RPMI7951 (cell line): ENCODE measurements at regions not wholly inside any gene's neighbourhood (a gene's known extent, or its start where the extent isn't known, plus 50 kb on each side); places are given as distances from the start of the nearest gene placed in this dataset.

Experiments used
- DNase-seq: peaks from one replicate; pipeline ENCODE4 v3.0.0-alpha.2; 2012; ENCODE audit warnings: low read depth

DNA sequence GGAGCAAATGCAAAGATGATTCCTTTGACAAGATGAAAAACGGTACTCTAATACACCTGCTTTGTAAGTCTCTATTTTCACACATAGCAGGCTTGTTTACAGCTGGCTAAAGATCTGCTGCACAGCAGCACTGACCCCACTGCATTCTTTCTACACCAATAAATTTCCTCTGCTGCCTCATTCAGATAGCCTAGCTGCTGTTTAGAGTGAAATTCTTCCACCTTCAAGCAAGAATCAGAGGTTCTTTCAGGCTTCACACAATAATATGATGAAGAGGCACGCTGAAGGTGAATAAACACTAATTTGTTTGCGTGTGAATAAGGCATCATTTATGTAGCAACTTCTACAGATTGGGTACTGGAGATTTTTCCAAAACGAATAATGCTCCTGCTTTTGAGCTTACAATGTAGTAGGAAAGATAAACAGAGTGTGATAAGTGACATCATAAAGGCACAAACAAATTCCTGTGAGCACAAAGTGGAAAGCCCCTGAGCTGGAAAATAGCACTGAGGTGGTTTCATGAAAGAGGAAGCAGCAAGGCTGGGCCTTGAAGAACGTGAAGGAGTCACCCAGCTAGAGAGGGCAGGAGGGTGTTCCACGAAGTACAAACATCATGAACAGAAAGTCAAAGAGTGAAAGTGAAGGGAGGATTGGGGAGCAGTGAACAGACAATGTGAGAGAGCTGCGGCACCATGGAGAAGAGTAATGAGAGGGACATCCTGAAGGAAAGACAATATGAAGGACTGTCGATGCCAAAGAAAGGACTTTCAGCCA lies 543.4 kb downstream of the CD83 start:
- DNase-seq = no peak

DNA sequence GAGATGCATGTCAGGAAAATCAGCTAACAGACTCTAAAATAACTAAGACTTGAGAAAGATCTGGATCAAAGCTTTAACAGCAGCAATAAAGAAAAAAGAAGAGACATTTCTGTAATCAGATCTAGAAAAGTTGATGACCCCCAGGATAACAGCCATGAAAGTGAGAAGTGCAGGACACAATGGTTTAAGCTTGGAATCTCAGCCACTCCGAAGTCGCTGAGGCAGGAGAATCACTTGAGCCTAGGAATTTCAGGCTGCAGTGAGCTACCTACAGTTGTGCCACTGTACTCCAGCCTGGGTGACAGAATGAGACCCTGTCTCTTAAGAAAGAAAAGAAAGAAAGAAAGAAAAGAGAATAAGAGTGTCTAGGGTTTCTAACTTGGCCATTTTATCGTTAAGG lies 544.1 kb downstream of the CD83 start:
- DNase-seq = no peak

DNA sequence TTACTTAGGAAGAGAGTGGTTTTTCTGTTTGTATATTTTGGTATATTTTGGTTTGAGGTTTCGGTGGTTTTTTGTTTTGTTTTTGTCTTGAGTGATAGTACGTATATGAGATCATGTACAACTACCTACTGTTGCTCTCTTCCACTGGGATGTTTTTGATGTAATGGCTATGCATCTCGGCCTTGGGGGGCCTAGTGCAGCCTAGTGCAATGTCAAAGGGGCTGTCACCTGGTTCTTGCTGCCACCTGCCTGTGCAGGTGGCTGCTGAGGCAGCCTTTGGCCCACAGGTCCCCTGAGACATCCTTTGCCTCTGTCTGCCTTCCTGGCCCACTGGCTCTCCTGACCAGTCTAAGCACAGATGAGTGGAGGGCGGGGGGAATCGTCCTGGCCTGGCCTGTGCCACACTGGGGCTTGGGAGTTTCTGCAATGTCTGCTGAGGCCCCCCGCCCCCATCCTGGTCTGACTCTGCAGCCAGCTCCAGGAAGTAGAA lies 546.6 kb downstream of the CD83 start:
- peak; percentile 33 for DNase-seq

DNA sequence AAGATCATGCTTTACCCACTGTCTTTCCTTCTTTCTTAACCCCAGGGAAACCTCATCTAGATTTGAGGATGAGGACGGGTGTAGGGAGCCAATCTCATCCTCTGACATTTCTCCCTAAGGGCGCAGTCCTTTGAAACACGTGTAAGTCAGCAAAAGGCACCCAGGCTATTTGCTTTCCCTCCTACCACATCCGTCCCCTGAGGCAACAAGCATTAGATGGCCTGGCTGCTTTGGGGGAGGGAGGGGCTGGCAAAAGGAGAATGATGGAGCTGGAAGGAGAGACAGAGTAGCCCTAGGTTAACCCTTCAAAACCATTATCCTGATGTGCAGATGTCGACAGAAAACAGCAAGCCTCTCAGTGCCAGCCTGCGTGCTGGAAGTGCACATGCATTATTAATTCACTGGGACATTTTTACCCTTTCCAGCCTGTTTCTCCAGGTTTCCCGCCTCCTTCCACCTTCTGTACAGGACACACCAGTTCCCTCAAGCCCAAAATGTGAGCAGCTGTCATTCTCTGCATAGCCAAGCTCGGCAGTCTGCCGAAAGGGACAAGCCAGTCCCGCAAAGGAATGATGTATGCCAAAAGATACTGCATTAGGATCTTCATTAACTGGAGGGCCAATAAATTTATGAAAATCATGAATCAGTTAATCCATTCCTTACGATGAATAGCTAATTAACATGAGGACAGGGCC lies 547.2 kb downstream of the CD83 start:
- DNase-seq = peak; percentile 93

DNA sequence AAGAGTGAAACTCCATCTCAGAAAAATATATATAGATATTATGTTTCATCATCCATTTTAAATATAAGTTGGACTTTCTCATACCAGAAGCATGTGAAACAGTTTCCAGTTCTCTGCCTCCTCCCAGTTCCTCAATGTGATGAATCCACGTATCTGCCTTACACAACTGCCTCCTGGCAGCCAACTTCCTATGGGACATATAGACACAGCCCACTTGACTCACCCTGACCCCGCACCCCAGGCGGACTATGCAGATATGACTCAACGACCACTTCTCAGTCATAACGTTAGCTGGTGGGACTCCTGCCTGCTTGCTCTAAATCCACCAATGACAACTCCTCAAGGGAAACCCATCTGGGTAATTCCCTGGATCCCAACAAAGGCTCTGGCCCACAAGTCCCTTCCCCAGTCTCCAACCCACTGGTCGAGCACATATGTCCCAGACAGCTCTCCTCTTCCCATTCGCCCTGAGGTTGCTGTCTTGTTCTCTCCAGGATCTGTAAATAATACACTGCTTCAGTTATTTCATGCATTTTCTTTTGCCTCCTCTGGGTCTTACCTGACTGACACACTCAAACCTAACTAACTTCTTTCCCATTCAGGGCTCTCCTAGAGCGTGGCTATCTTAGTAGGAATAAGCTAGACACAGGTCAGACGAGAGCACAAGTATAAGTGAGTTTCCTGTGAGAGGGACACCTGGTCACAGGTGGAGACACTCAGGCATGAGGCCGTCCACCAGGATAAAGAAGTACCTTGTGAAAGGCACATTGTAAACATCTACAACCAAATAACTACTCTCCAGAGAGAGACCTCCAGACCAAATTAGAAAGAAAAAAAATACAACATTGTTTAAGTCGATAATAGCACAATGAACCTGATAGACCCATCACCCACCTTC lies 548.5 kb downstream of the CD83 start:
- DNase-seq = peak; percentile 96

DNA sequence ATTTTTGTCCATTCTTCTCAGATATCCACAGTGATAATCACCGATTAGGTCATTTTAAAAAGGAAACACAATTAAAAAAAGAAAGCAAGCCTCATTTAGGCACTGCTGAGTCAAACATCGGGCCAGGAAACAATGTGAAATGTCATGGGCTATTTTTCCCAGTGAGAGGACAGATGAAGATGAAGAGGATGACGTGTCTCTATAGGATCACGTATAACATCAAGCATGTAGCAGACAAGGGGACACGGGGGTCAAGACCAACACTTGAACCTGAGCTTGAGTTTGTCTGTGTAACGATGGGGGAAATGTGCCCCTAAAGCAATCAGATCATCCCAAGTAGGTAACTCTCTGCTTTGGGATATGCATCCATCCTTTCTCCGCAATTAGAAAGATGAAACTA lies 553.2 kb downstream of the CD83 start:
- DNase-seq = no peak

DNA sequence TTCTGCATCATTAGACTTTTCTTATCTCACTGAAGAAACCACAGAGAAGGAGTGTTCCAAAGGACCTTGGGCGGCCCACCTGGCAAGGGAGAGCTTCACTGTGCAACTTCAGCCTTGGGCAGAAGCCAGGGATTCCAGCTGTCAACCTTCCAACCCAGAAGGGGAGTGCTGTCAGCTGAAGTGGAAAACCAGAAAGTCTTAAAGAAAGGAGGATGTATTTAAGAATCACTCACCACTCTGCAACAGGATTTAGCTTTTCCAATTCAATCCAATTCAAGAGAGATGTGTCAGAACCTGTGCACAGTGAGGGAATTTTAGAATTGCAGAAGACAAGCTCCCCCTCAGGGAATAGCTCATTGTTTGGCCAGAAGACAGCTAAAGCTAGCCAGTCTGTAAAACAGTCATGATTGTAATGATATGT lies 553.7 kb downstream of the CD83 start:
- peak; percentile 85 for DNase-seq

DNA sequence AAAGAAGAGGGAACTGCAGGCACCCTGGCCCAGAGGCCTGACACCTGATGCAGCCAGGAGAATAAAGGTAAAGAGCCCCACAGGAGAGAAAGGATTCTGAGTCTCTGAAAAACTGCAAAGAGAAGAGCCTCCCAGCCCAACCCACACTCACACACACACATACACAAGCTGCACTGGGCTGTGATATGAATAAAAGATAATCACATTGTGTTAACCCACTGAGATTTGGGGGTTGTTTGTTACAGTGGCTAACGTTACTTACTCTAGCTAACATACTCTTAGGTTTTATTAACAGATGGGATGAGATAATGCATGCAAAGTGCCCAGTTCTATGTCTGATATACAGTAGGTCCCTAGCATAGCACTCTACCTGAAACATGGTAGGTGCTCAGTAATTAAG lies 554.4 kb downstream of the CD83 start:
- no peak for DNase-seq

DNA sequence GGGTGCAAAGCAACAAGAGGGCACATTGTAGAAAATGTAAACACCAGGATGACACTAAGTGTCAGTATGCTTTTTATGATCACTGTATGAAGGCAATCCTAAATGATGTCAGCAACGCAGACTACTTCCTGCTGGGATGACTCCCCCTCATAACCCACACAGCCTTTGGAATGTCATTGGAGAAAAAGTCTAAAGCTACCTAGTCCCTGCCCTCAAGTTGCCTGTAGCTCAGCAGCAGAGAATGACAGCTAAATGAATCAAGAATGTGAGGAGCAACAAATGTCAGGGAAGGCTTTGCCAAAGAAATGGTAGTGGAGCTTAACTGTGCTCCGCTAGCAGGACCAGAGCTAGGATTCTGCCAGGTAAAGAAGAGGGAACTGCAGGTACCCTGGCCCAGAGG lies 555.6 kb downstream of the CD83 start:
- DNase-seq = peak; percentile 46

DNA sequence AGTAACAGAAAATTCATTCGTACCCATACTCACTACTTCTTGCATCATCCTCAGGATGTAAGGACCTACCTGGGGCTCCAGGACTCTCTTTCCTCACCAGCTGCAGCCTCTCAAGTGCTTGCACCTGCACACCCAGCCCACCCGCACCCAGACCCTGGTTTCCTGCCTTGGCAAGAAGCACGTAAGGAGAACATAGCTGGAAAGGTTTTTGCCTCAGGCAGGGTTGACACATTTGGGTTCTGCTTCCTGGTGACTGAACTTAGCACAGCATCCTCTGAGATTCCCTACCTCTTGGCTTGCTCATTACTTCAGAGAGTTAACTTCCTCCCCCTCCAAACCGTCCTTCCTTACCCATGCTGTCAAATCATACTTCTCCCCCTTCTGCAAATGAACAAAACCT lies 556.9 kb downstream of the CD83 start:
- DNase-seq = peak; percentile 25

DNA sequence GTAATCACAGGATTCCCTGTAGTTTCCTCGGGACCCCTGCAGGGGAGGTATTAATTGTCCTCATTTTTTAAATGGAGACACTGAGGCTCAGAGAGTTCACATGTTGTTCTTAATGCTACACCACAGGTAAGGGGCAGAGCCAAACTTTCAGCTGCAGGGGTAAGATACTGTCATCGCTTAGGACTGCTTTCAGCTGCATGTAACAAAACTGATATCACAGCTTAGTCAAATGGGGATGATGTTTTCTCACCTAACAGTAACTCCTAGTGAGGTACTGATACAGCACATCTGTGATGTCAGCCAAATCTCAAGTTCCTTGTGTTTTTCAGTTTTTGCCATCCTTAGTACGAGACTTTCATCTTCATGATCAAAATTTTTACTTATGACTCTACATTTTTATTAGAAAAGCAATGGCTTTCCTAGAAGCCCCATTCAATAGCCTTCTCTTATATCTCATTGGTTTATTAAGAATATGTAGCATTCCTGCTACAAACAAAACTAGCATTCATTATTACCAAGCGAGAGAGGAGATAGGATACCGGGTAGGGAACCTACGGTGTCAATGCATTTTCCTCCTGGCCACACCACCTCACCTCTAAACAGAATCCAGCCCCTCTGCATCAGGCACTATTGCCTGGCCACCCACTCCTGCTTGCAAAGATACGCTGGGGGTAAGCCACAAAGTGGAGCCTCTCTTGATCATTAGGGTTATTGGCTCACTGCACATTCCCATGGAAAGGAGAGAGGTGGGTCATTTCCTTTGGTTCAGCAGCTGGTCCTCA lies 557.5 kb downstream of the CD83 start:
- no peak for DNase-seq

DNA sequence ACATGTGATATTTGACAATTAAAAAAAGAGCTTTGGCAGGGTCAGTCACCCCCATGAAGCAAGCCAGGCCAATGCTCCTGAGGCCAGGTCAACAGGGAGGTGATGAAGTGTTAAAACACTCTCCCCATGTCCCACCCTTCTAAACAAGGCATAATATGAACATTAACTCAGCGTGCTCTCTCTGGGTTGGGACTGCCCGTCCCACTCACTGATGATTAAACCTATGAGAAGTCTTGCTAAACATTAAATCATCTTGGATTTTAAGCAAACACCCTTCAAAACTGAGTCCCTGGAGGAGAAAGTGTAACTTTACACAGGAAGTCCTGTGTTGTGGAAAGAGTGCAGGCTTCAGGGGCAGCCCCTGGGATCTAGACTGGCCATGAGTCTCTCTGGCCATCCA lies 558.5 kb downstream of the CD83 start:
- DNase-seq = no peak

DNA sequence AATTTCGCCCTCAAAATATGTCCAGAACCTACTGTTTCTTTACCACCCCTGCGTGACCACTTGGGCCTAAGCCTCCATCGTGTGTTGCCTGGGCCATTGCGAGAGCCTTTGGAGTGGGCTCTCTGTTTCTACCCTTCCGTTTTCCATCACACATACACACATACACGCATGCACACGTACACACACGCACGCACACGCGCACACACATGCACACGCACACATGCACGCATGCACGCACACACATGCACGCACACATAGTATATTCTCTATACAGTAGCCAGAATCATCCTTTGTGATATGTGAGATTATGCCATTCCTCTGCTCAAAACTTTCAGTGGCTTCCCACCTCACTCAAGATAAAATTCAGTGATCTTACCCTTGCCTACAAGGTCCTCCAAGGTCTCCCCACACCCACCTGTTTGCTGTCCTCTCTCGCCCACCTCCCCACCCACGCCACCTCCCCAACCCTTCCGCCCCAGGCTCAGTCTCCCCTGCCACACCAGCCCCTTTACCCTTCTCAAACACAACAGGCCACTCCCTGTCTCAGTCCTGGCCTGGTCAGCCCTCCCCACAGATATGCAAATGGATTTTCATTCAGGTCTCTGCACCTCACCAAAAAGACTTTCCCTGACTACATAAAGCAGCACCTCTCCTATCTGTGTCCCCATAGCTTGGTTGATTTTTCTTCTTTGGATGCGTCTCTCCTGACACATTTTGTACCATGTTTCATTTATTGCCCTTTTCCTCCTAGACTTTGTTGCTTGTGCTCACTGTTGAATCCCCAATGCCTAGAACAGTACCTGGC lies 559.6 kb downstream of the CD83 start:
- no peak for DNase-seq

DNA sequence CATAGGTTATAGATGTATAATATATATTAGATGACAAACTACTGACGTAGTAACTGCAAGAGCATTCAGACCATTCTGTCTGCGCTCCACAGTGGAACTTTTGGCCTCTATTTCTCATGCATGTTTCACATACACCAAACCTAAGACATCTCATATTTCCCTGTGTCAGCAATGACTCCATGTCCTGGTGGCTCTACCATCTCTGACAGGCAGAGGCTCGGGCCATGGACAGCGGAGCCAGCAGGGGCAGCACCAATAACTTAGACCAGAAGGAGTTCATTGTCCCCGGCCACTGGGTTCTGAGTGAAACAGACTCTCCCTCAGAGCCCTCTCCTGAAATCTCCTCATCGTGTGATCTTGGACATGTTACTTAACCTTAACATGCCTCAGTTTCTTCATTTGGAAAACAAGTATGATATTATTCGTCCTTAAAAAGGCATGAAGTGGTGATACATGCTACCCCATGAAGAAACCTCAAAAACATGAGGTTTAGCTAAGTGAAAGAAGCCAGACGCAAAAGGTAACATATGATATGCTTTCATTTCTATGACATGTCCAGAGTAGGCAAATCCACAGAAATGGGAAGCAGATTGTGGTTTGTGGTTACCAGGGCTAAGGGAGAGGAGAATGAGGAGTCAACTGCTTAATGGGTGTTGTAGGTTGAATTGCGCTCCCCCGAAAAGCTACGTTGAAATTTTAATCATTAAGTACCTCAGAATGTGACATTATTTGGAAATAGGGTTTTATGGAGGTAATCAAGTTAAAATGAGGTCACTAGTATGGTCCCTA lies 564.0 kb upstream of the JARID2 start:
- peak; percentile 79 for DNase-seq

DNA sequence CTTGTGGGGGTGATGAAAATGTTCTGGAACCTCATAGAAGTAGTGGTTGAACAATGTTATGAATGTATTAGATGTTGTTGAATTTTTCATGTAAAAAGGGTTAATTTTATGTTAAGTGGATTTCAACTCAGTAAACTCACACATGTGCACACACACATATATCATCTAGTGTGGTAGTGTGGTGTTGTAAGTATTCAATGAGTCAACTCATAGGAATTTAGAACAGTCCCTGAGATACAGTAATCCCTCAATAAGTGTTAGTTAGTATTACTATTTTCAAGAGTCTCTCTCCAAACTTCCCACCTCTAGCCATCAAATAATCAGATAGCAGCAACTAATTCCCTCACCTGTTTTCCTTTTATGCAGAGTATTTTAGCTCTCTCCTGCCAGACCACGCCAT lies 563.1 kb upstream of the JARID2 start:
- DNase-seq = peak; percentile 84

DNA sequence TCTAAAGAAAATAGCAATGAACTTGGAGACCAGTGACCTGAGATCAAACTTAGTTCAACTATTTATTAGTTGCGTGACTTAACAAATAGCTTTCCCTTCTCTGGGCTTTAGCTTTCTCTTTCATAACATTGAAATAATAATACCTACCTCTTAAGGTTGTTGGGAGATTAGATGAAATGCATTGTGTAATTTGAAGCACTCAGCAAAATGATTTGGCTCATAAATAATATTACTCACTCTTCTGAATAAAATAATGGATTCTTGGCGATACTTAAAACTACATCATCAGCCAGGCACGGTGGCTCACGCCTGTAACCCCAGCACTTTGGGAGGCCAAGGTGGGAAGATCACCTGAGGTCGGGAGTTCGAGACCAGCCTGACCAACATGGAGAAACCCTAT lies 556.2 kb upstream of the JARID2 start:
- DNase-seq = no peak

DNA sequence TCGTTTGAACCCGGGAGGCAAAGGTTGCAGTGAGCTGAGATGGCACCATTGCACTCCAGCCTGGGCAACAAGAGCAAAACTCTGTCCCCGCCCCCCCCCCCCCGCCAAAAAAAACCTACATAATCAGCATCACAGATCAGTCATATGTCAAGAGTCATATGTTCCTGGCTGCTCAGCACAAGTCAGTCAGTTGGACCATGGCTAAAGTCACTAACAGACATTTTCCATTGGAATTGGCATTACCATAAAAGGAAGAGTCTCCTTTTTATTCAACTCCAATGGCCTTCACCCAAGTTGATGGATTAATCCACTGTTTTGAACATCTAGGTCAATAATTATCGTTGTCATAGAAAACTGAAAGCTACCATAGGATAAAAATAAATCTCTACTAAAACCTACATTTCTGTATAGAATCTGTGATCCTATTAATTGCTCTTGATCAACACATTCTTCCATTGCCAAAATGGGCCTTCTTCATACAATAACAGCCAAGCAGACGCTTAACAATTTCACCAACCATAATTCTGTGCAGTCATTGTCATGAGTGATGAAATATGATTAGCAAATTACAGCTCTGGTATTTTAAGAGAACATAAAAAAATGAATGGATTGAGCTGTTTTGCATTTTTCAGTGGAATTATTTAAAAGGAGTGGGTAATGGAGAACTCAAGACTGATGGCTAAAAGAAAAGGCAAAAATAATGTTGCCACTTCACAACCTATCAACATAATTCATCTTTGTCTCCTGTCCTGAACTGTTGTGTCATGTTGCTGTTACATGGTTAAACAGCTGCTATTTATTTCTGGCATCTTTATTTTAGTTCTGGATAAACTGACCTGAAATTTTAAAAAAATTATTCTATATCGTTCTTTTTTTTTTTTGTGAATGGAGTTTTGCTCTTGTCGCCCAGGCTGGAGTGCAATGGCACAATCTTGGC lies 555.5 kb upstream of the JARID2 start:
- no peak for DNase-seq

DNA sequence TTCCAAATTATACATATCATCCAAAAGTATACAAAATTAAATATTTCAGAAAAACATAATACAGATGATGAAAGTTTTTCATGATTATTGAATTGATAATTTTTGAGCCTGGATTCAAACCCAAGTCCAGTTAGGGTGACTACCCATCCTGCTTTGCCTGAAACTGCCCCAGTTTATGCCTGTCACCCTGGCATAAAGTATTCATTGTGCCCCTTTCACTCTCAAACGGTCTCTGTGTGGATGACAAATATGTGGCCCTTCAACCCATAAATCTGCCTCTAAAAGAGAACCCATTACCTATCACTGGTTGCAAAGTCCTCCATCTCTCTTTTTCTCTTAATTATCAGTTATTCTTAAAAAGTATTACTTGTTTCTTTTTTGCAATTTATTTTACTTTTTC lies 553.7 kb upstream of the JARID2 start:
- DNase-seq = no peak
